ENCODE measurements at regions not wholly inside any gene's neighbourhood (a gene's known extent, or its start where the extent isn't known, plus 50 kb on each side); places are given as distances from the start of the nearest gene placed in this dataset.

GRCh38 chr5:154702477-154702876, 52.7 kb upstream of the LARP1 start:
- TF ChIP-seq POLR2A (IDR thresholded peaks at IDR 0.05; ENCODE audit: borderline replicate concordance, extremely low read depth, insufficient read depth, insufficient read length) (no peak), EGR1 (IDR thresholded peaks at IDR 0.05; ENCODE audit: low read depth) (no peak), ZFX (IDR thresholded peaks at IDR 0.05) (no peak)
- TF ChIP-seq, protein P1, sequence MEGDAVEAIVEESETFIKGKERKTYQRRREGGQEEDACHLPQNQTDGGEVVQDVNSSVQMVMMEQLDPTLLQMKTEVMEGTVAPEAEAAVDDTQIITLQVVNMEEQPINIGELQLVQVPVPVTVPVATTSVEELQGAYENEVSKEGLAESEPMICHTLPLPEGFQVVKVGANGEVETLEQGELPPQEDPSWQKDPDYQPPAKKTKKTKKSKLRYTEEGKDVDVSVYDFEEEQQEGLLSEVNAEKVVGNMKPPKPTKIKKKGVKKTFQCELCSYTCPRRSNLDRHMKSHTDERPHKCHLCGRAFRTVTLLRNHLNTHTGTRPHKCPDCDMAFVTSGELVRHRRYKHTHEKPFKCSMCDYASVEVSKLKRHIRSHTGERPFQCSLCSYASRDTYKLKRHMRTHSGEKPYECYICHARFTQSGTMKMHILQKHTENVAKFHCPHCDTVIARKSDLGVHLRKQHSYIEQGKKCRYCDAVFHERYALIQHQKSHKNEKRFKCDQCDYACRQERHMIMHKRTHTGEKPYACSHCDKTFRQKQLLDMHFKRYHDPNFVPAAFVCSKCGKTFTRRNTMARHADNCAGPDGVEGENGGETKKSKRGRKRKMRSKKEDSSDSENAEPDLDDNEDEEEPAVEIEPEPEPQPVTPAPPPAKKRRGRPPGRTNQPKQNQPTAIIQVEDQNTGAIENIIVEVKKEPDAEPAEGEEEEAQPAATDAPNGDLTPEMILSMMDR (IDR thresholded peaks at IDR 0.05 in 2 of 3, conservative IDR thresholded peaks at IDR 0.05 in 1 of 3; ENCODE audit: borderline replicate concordance in 1 of 3, insufficient read depth in 1 of 3, low read depth in 2 of 3, low read length in 2 of 3), result no peak
- TF ChIP-seq, protein P2, sequence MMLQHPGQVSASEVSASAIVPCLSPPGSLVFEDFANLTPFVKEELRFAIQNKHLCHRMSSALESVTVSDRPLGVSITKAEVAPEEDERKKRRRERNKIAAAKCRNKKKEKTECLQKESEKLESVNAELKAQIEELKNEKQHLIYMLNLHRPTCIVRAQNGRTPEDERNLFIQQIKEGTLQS (IDR thresholded peaks at IDR 0.05), result no peak
